Peyer's patch (tissue), 4 donors: ENCODE measurements at regions not wholly inside any gene's neighbourhood (a gene's known extent, or its start where the extent isn't known, plus 50 kb on each side); places are given as distances from the start of the nearest gene placed in this dataset.

Experiments
- CTCF ChIP-seq, 6 experiments: fragments of 450-650 bp in 4 of 6; fragments of 200-600 bp in 2 of 6; sonication (generic) in 1 of 6; IDR thresholded peaks; one replicate each; pipeline ENCODE4 v1.5.1; 2017 to 2019; ENCODE audit warnings: antibody characterized with exemption in 6 of 6, mild to moderate bottlenecking in 3 of 6, moderate library complexity in 1 of 6
- POLR2A ChIP-seq, 2 donors: fragments of 450-650 bp; IDR thresholded peaks; one replicate each; pipeline ENCODE4 v1.5.1; 2017; ENCODE audit warnings: antibody characterized with exemption in 2 of 2, mild to moderate bottlenecking in 2 of 2, moderate library complexity in 2 of 2

DNA sequence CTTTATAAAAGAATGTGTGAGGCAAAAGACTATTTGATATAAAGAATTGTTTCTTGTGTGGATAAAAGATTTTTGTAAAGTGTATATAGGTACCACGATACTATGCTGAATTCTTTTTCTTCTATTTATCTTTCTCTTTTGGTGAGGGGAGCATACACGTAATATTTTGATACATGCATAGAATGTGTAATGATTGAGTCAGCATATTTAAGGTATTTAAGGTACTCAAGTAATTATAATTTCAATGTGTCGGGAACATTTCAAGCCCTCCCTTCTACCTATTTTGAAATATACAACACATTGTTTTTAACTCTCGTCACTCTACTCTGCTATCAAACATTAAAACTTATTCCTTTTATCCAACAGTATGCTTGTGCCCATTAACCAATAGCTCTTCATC is 1221.6 kb upstream of the PHF14 start:
- TF ChIP-seq CTCF (IDR thresholded peaks at IDR 0.05) (no peak), POLR2A (IDR thresholded peaks at IDR 0.05) (no peak)
